Fibroblast of lung (primary cell): ENCODE measurements at regions not wholly inside any gene's neighbourhood (a gene's known extent, or its start where the extent isn't known, plus 50 kb on each side); places are given as distances from the start of the nearest gene placed in this dataset.

Experiments
- DNase-seq, 2 donors: peaks; one replicate each; pipeline versions ENCODE4 v3.0.0 to v3.0.0-alpha.2; 2010; ENCODE audit warnings: low read depth in 2 of 2
- H2AFZ ChIP-seq: 2 replicates; pipeline ENCODE4 v1.5.1; 2012; ENCODE audit warnings: low read length, control low read depth, inconsistent platforms
- H3K27ac ChIP-seq: 2 replicates; pipeline ENCODE4 v1.5.1; 2011; ENCODE audit warnings: low read length, control low read depth; ENCODE audit not compliant: insufficient read depth
- H3K27me3 ChIP-seq: 2 replicates; pipeline ENCODE4 v1.5.1; 2011; ENCODE audit warnings: mild to moderate bottlenecking, low read length; ENCODE audit not compliant: control insufficient read depth, insufficient read depth
- H3K36me3 ChIP-seq: 2 replicates; pipeline ENCODE4 v1.5.1; 2011; ENCODE audit warnings: low read length; ENCODE audit not compliant: control insufficient read depth, insufficient read depth
- H3K4me1 ChIP-seq: 2 replicates; pipeline ENCODE4 v1.5.1; 2011; ENCODE audit warnings: low read length; ENCODE audit not compliant: control insufficient read depth, insufficient read depth; ENCODE audit errors: extremely low read depth
- H3K4me2 ChIP-seq: 2 replicates; pipeline ENCODE4 v1.5.1; 2011; ENCODE audit warnings: low read length, control low read depth; ENCODE audit not compliant: insufficient read depth; ENCODE audit errors: extremely low read depth
- H3K4me3 ChIP-seq, 4 experiments: fragments of 200-600 bp in 1 of 4; sonication (generic) in 1 of 4; replicated peaks in 1 of 4; 2 replicates each; pipeline ENCODE4 v1.5.1; 2011 to 2016; ENCODE audit warnings: low read length in 4 of 4, low read depth in 3 of 4, mild to moderate bottlenecking in 3 of 4, control low read depth in 2 of 4, inconsistent platforms in 1 of 4, mixed read lengths in 1 of 4; ENCODE audit not compliant: insufficient read depth in 1 of 4; ENCODE audit errors: control extremely low read depth in 1 of 4
- H3K79me2 ChIP-seq: 2 replicates; pipeline ENCODE4 v1.5.1; 2012; ENCODE audit warnings: mild to moderate bottlenecking, low read length, inconsistent platforms; ENCODE audit not compliant: control insufficient read depth, insufficient read depth
- H3K9ac ChIP-seq: 2 replicates; pipeline ENCODE4 v1.5.1; 2011; ENCODE audit warnings: mild to moderate bottlenecking, low read length, control low read depth; ENCODE audit not compliant: insufficient read depth
- H3K9me3 ChIP-seq: 2 replicates; pipeline ENCODE4 v1.5.1; 2012; ENCODE audit warnings: low read depth, low read length; ENCODE audit not compliant: control insufficient read depth, insufficient read depth
- H4K20me1 ChIP-seq: 2 replicates; pipeline ENCODE4 v1.5.1; 2011; ENCODE audit warnings: low read length; ENCODE audit not compliant: control insufficient read depth, insufficient read depth; ENCODE audit errors: extremely low read depth
- EZH2 ChIP-seq: IDR thresholded peaks from 2 replicates; pipeline ENCODE4 v1.5.1; 2012; ENCODE audit warnings: low read length, control low read depth, mild to moderate bottlenecking; ENCODE audit errors: missing control alignments
- TF ChIP-seq, protein P1 (sequence below), 2 donors: IDR thresholded peaks in 1 of 2; conservative IDR thresholded peaks in 1 of 2; 1 replicate in 1 of 2; 2 replicates in 1 of 2; pipeline ENCODE4 v1.5.1; 2011 to 2012; ENCODE audit warnings: low read length in 2 of 2, control low read depth in 1 of 2, inconsistent platforms in 1 of 2, low read depth in 1 of 2, mild to moderate bottlenecking in 1 of 2

- H3K79me2 ChIP-seq = no peaks in the 10 kb centered on the region
- H3K9me3 ChIP-seq = no peaks in the 10 kb centered on the region
- H3K9ac ChIP-seq = no peak overlapping the region
- H3K27ac ChIP-seq = no peak overlapping the region
- no peak overlapping the region for H2AFZ ChIP-seq
- H3K4me1 ChIP-seq = no peaks in the 10 kb centered on the region
- no peaks in the 10 kb centered on the region for H3K36me3 ChIP-seq
- no peak for DNase-seq
- H4K20me1 ChIP-seq = no peaks in the 10 kb centered on the region
- H3K27me3 ChIP-seq = no peaks in the 10 kb centered on the region
- no peak overlapping the region for H3K4me3 ChIP-seq
- no peak overlapping the region for H3K4me2 ChIP-seq
- no peak for TF ChIP-seq EZH2
- TF ChIP-seq, protein P1, sequence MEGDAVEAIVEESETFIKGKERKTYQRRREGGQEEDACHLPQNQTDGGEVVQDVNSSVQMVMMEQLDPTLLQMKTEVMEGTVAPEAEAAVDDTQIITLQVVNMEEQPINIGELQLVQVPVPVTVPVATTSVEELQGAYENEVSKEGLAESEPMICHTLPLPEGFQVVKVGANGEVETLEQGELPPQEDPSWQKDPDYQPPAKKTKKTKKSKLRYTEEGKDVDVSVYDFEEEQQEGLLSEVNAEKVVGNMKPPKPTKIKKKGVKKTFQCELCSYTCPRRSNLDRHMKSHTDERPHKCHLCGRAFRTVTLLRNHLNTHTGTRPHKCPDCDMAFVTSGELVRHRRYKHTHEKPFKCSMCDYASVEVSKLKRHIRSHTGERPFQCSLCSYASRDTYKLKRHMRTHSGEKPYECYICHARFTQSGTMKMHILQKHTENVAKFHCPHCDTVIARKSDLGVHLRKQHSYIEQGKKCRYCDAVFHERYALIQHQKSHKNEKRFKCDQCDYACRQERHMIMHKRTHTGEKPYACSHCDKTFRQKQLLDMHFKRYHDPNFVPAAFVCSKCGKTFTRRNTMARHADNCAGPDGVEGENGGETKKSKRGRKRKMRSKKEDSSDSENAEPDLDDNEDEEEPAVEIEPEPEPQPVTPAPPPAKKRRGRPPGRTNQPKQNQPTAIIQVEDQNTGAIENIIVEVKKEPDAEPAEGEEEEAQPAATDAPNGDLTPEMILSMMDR (conservative IDR thresholded peaks at IDR 0.05 in 1 of 2, IDR thresholded peaks at IDR 0.05 in 1 of 2; ENCODE audit: low read depth in 1 of 2, low read length in 2 of 2) = no peak
Observed at GRCh38 chr4:20504146-20504545, 196.1 kb upstream of the PACRGL start.

GRCh38 chr4:20505927-20506326 is 194.3 kb upstream of the PACRGL start:
- no peaks in the 10 kb centered on the region for H3K79me2 ChIP-seq
- H3K27me3 ChIP-seq = no peaks in the 10 kb centered on the region
- no peaks in the 10 kb centered on the region for H4K20me1 ChIP-seq
- H3K4me2 ChIP-seq = no peak overlapping the region
- H2AFZ ChIP-seq = no peak overlapping the region
- H3K9me3 ChIP-seq = no peaks in the 10 kb centered on the region
- DNase-seq = no peak
- H3K4me1 ChIP-seq = no peaks in the 10 kb centered on the region
- no peak for TF ChIP-seq EZH2
- TF ChIP-seq, protein P1 (conservative IDR thresholded peaks at IDR 0.05 in 1 of 2, IDR thresholded peaks at IDR 0.05 in 1 of 2; ENCODE audit: low read depth in 1 of 2, low read length in 2 of 2) = no peak
- H3K9ac ChIP-seq = no peak overlapping the region
- no peak overlapping the region for H3K4me3 ChIP-seq
- H3K27ac ChIP-seq = no peak overlapping the region
- no peaks in the 10 kb centered on the region for H3K36me3 ChIP-seq

- no peak overlapping the region for H3K9ac ChIP-seq
- H4K20me1 ChIP-seq = no peaks in the 10 kb centered on the region
- no peaks in the 10 kb centered on the region for H3K27me3 ChIP-seq
- H2AFZ ChIP-seq = no peak overlapping the region
- H3K4me3 ChIP-seq = no peak overlapping the region
- no peaks in the 10 kb centered on the region for H3K4me1 ChIP-seq
- H3K36me3 ChIP-seq = no peaks in the 10 kb centered on the region
- no peak for TF ChIP-seq EZH2
- TF ChIP-seq, protein P1 (conservative IDR thresholded peaks at IDR 0.05 in 1 of 2, IDR thresholded peaks at IDR 0.05 in 1 of 2; ENCODE audit: low read depth in 1 of 2, low read length in 2 of 2) = no peak
- H3K9me3 ChIP-seq = no peaks in the 10 kb centered on the region
- H3K79me2 ChIP-seq = no peaks in the 10 kb centered on the region
- H3K4me2 ChIP-seq = no peak overlapping the region
- H3K27ac ChIP-seq = no peak overlapping the region
- DNase-seq = peak; percentile 70 to 98
Observed at GRCh38 chr4:20506827-20507226, 193.4 kb upstream of the PACRGL start.
